GM19324 (cell line): ENCODE measurements at regions not wholly inside any gene's neighbourhood (a gene's known extent, or its start where the extent isn't known, plus 50 kb on each side); places are given as distances from the start of the nearest gene placed in this dataset.
A peak's percentile ranks its signal among the peaks of the same experiment; 100 is the strongest.

Source experiments
- ATAC-seq: cut with Tn5 transposase; IDR thresholded peaks from one replicate; pipeline ENCODE4 v1.9.1; 2021; ENCODE audit warnings: mild to moderate bottlenecking, moderate library complexity; ENCODE audit not compliant: unreplicated experiment, low FRiP score

DNA sequence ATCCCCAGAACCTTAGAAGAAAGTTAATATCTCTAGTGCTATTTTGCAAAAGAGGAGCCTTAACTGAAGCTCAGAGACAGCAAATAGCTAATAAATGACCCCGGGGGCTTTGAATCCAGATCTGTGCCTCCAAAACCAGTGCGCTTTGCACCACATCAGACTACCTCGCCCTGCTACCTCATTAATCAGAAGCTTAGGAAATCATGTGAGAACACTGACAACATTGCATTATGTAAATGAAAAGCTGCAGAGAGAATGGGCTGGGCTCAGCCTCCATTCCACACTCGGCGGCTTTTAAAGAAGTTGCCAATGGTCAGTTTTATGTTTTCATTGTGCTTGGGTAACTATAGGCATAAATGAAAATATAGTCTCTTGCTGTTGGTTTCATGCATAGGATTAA lies 54.0 kb upstream of the STMND1 start:
- no peak for ATAC-seq

GRCh38 chr6:17045581-17046322 lies 56.1 kb upstream of the STMND1 start:
- no peak for ATAC-seq

DNA sequence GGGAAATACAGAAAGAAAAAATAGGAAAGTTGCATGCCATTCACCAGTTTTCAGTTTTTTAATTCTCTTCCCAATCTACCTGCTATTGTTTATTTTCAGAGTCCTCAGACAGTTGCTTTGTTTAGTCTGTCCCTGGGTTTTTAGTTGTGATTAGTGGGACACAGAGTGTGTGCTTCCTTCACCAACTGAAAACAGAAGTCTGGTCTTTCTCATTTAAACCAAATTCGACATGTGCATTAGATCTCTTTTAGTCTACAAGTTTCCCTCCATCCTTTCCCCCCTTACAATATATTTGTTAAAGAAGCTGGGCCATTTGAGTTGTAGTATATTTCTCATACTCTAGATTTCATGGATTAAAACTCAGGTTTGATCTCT lies 58.7 kb upstream of the STMND1 start:
- no peak for ATAC-seq

DNA sequence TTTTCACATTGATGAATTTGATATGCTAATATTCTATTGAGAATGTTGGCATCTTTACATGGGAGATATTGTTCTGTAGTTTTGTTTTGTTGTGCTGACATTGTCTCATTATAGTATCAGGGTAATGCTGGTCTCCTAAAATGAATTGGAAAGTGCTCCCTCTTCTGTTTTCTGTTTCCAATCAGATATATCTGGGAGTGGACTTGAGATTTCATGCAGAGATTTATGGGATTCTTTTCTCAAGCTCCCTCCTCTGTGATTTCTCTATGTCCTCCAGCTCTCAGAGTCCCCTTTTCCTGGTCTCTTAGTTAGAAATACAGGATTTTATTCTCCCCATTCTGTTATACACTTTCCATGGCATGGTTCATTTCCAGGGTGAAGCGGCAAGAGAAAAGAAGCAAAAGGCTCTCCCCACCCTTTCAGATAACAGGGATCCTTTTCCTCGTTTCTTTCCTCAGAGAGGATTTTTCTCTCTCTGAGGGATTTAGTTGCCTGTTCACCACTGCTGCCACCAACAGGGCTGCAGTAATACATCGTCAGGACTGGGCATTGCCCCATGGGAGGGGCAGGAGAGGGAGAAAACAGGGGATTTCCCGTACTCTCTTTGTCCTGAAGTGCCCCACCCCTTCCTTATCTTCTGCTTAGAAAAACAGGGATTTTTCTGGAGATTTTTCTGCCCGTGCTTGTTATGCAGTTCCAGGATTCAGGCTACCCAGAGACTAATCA lies 59.3 kb upstream of the STMND1 start:
- no peak for ATAC-seq

DNA sequence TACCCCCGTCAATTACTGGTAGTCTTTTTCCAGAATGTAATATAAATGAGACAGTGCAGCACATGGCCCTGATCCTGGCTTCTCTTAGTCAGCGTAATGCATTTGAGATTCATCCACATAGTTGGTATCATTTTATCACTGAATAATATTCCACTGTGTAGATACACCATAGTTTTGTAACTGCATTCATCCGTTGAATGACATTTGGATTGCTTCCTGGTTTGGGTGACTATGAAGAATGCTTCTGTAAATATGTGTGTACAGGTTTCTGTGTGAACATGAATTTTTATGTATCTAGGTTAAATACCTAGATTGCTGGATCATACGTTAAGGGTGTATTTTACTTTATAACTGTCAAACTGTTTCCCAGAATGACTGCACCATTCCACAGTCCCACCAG lies 62.6 kb upstream of the STMND1 start:
- no peak for ATAC-seq

GRCh38 chr6:17038316-17038715 lies 63.5 kb upstream of the STMND1 start:
- ATAC-seq: no peak

DNA sequence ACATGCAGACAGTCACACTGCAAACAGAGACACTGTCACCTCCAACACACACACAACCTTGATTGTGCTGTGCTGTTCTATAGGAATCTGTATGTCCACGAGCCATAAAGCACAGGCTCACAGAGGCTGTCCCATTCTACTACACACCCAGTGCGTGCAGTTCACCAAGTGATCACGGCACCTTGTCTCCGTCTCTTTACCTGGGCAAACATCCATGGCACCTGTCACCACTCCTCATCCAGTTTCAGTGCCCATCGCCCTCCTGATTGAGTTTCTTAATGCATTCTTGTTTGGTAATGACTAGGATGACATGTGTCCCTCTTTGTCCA lies 65.8 kb upstream of the STMND1 start:
- ATAC-seq: no peak

DNA sequence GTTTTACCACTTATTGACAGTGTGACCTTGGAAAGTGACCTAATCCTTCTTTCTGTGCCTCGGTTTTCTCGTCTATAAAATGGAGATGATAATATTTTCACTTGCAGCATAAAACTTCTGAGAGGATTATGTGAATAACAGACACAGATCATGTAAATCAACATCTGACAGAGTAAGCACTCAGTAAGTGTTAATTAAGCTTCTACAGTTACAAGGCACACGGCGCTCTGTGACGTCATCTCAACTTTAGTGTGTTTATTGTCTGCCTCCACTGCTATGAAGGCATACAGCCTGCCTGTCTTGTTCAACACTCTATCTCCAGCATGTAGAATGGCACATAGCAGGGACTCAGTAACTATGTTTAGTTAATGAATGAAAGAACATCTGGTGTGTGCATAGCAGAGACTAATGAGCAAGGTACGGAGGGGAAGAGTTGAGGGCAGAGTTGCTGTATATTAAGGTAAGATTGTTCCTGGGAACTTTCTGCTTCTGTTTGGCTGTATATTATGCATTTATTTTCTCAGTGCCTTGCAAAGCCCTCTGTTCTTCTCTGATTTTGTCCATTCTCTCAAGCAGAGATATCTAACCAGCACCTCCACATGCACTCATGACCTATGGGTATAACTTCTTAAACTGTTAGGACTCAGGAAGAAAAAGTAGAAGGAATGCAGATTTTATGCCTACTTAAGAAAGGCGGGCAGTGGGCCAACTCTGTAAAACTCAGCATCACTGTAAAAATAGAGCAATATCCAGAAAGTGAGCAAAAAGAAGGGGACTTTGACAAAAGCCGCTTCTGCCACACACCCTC lies 66.4 kb upstream of the STMND1 start:
- no peak for ATAC-seq

GRCh38 chr6:17033746-17034145 lies 68.1 kb upstream of the STMND1 start:
- no peak for ATAC-seq

- ATAC-seq: no peak
Observed at GRCh38 chr6:17032988-17033634, 68.7 kb upstream of the STMND1 start.

DNA sequence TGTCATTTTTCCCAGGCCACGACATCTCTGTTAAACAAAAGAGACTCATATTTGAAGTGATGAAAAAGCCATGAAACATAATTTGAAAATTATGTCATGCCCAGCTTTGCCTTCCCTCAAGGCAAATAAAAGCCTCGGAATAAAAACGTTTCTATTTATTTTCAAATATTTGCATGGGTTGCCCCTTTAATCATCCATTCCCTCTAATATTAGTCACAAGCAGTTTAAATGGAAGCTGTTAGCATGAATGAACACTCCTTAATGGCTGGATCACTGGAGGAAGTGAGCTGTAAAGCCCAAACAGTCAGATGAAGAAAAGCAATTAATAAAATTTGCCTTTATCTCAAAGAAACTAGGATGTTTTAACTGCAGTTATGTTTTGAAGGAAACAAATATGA lies 69.3 kb upstream of the STMND1 start:
- ATAC-seq: no peak

- ATAC-seq: no peak
Observed at GRCh38 chr6:17031961-17032360, 69.9 kb upstream of the STMND1 start.

- ATAC-seq: no peak
Observed at GRCh38 chr6:17027441-17027840, 74.4 kb upstream of the STMND1 start.

- ATAC-seq: no peak
Observed at GRCh38 chr6:17022604-17023003, 79.2 kb upstream of the STMND1 start.

DNA sequence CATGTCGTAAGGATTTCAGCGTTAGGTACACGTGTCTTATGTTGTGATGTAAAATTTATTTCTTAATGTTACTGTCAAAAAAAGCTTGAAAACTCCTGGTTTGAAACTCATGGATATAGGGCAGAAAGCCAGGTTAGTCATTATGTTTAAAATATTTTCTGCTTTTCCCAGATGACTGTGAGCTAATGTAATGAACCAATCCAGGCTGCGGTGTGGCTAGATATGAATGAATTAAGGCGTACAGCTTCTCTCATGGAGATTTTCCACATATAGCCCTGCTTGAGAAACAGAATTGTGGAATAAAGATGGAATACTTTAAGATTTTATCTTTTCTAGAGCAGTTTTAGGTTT lies 80.3 kb upstream of the STMND1 start:
- ATAC-seq: no peak

DNA sequence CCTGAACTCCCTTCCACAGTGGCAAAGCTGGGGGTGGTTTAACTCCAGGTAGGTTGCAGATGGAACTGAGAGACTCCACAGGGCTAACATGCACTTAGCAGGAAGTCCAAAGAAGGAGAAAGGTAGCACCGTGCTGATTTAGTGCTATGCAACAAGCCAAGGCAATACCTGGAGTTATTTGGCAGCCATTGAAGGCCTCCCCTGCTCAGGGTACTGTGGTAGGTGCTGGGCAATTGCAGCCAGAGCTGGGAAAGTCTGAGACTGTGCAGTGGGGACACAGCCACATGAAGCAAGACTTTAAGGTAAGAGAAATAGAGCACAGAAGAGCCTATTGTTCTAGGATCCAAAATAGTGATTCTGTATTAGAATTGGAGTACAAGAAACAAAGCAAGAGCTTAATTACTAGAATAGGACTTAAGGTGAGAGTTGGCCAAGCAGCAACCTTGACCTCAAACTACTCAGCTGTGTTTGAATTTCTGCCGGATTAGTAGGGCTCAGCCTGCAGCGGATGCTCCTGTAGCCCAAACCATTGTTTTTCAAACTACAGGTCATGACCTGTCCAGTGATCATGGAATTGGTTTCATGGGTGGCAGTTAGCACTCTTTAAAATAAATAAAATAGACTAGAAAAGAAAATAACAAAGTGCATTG lies 80.8 kb upstream of the STMND1 start:
- ATAC-seq: no peak

DNA sequence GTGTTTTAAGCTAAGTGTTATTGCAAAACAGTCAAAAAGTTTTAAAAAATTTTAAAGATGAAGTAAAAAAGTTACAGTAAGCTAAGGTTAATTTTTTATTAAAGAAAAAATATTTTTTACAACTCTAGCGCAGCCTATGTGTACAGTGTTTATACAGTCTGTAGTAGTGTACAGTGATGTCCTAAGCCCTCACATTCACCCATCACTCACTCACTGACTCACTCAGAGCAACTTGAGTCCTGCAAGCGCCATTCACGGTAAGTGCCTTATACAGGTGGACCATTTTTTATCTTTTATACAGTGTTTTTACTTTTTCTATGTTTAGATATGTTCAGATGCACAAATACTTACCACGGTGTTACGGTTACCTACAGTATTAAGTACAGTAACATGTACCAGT lies 83.4 kb upstream of the STMND1 start:
- no peak for ATAC-seq

DNA sequence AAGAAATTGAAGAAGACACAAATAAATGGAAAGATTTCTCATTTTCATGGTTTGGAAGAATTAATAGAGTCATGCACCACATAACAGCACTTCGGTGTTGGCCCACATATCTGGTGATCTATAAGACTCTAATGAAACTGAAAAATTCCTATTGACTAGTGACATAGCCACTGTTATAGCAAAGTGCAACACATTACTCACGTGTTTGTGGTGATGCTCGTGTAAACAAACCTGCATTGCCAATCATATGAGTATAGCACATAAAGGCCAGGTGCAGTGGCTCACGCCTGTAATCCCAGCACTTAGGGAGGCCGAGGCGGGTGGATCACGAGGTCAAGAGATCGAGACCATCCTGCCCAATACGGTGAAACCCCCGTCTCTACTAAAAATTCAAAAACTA lies 84.4 kb upstream of the STMND1 start:
- ATAC-seq: no peak

DNA sequence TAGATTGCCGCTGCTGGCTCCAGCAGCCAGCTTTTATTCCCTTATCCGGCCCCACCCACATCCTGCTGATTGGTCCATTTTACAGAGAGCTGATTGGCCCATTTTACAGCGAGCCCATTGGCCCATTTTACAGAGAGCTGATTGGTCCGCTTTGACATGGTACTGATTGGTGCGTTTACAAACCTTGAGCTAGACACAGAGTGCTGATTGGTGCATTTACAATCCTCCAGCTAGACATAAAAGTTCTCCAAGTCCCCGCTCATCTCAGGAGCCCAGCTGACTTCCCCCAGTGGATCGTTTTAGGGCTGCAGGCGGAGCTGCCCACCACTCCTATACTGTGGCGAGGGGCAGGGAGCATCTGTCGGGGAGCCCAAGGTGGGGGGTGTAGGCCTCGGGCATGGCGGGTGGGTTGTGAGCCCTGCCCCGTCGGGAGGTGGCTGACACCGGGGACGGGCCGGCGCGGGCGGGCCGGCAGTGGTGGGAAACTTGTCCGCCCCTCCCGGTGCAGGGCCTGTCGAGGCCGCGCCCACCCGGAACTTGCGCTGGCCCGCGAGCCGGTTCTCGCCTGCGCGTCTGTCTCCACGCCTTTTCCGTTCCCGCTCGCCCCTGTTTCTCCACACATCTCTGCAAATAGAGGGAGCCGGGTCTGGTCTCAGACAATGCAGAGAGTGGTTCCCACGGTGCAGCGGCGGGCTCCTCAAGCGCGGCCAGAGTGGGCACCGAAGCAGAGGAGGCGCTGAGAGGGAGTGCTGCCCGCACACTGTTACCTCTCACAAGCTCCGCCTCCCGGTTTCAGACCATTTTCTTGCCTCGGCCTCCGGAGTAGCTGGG lies 86.1 kb upstream of the STMND1 start:
- no peak for ATAC-seq

DNA sequence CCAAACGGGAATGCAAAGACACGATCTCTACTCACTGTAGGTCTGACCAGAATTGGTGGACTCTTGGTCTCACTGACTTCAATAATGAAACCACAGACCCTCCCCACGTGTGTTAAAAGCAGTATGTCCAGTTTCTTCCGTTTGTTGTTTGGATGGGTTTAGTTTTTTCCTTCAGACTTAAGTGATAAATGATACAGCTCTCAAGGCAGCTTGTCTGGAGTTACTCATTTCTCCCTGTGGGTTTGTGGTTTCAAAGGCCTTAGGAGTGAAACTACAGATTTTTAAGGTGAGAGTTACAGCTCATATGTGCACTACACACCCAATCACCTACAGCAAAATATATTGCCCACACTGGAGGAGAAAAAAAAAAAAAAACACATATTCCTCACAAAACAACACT lies 86.7 kb upstream of the STMND1 start:
- ATAC-seq: peak; percentile 74
